ENCODE measurements at regions not wholly inside any gene's neighbourhood (a gene's known extent, or its start where the extent isn't known, plus 50 kb on each side); places are given as distances from the start of the nearest gene placed in this dataset.
"Not testable (repeated sequence)": the region's sequence is repeated elsewhere in the genome, so short reads cannot be mapped to it uniquely, and the experiment has no call there.

DNA sequence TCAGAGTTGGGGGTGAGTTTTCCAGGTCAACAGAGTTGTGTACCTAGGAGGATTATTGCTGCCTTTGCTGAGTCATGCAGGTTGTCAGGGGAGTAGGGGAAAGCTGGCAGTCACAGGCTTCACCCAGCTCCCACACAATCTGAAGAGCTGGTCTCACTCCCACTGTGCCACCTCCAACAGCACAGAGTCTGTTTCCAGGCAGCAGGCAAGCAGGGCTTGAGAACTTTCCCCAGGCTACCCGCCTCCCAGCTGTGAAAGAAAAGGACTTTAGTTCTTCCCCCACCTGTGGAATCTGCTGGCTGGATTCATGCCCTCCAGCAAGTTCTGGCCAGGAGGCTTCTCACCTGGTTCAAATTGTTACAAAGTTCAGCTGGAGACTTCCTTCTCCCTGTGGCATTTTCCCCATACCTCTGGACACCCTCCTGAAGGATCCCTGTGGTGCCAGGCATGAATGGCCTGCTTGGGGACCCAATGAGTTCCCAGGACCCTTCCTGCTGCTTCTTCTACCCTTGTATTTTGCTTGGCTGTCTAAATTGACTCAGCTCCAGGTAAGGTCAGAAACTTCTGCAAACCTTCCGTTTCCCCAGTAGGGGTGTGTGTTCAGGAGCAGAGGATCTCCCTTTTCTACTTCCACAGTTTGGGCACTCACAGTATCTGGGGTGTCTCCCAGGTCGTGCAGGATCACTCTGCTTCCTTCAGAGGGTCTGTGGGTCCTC, 378.1 kb upstream of the MAN1A1 start:
- TF ChIP-seq EZH2 (IDR thresholded peaks at IDR 0.05; ENCODE audit: borderline replicate concordance, low read depth, low read length, poor library complexity, severe bottlenecking) = no peak
- TF ChIP-seq, protein P1, sequence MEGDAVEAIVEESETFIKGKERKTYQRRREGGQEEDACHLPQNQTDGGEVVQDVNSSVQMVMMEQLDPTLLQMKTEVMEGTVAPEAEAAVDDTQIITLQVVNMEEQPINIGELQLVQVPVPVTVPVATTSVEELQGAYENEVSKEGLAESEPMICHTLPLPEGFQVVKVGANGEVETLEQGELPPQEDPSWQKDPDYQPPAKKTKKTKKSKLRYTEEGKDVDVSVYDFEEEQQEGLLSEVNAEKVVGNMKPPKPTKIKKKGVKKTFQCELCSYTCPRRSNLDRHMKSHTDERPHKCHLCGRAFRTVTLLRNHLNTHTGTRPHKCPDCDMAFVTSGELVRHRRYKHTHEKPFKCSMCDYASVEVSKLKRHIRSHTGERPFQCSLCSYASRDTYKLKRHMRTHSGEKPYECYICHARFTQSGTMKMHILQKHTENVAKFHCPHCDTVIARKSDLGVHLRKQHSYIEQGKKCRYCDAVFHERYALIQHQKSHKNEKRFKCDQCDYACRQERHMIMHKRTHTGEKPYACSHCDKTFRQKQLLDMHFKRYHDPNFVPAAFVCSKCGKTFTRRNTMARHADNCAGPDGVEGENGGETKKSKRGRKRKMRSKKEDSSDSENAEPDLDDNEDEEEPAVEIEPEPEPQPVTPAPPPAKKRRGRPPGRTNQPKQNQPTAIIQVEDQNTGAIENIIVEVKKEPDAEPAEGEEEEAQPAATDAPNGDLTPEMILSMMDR (conservative IDR thresholded peaks at IDR 0.05; ENCODE audit: low read depth, low read length) = no peak
- Histone ChIP-seq H3K4me3 (ENCODE audit: low read depth, low read length, poor library complexity, severe bottlenecking) (no peak overlapping the region), H3K27me3 (replicated peaks; ENCODE audit: insufficient read depth, low read depth, low read length, poor library complexity) (no peaks in the 10 kb centered on the region), H3K27ac (ENCODE audit: low read depth, low read length, poor library complexity, severe bottlenecking) (no peak overlapping the region), H3K9me3 (ENCODE audit: low read depth, low read length, poor library complexity, severe bottlenecking) (no peaks in the 10 kb centered on the region), H3K36me3 (ENCODE audit: insufficient read depth, low read length, poor library complexity, severe bottlenecking) (no peaks in the 10 kb centered on the region), H3K4me1 (ENCODE audit: insufficient read depth, low read length, poor library complexity, severe bottlenecking) (no peaks in the 10 kb centered on the region)
- no TSS peak for BruUV-seq (replicated peaks)
- ChIA-PET POLR2A (ENCODE audit: low non-redundant PET) (no interaction called here), CTCF (no interaction called here)
- intact Hi-C loops (cut with micrococcal nuclease; ENCODE audit: unreplicated experiment) = no loop called here
- no peak for DNase-seq (ENCODE audit: low spot score)

DNA sequence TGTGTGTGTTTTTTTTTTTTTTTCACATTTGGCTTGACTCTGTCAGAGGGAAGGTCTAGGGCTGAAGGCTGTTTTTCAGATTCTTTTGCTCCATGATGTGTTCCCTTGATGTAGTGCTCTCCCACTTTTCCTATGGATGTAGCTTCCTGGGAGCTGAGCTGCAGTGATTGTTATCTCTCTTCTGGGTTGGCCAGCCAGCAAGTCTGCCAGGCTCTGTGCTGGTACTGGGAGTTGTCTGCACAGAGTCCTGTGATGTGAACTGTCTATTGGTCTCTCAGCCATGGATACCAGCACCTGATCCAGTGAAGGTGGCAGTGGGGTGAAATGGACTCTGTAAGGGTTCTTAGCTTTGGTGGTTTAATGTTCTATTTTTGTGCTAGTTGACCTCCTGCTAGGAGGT, 377.4 kb upstream of the MAN1A1 start:
- POLR2A ChIA-PET (ENCODE audit: low non-redundant PET); DNase-seq (ENCODE audit: low spot score); intact Hi-C loops (cut with micrococcal nuclease; ENCODE audit: unreplicated experiment); H3K36me3 ChIP-seq (ENCODE audit: insufficient read depth, low read length, poor library complexity, severe bottlenecking); H3K4me1 ChIP-seq (ENCODE audit: insufficient read depth, low read length, poor library complexity, severe bottlenecking); H3K9me3 ChIP-seq (ENCODE audit: low read depth, low read length, poor library complexity, severe bottlenecking); H3K4me3 ChIP-seq (ENCODE audit: low read depth, low read length, poor library complexity, severe bottlenecking); H3K27me3 ChIP-seq (replicated peaks; ENCODE audit: insufficient read depth, low read depth, low read length, poor library complexity); CTCF ChIA-PET; BruUV-seq (replicated peaks); H3K27ac ChIP-seq (ENCODE audit: low read depth, low read length, poor library complexity, severe bottlenecking): not testable (repeated sequence)

DNA sequence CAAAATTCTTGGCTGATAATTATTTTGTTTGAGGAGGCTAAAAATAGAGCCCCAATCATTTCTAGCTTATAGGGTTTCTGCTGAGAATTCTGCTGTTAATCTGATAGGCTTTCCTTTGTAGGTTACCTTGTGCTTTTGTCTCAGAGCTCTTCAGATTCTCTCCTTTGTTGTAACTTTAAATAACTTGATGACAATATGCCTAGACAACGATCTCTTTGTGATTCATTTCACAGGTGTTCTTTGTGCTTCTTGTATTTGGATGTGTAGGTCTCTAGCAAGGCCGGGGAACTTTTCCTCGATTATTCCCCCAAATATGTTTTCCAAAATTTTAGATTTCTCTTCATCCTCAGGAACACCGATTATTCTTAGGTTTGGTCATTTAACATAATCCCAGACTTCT, 376.5 kb upstream of the MAN1A1 start:
- TF ChIP-seq, protein P1 (conservative IDR thresholded peaks at IDR 0.05; ENCODE audit: low read depth, low read length) = no peak
- no peak for TF ChIP-seq EZH2 (IDR thresholded peaks at IDR 0.05; ENCODE audit: borderline replicate concordance, low read depth, low read length, poor library complexity, severe bottlenecking)

DNA sequence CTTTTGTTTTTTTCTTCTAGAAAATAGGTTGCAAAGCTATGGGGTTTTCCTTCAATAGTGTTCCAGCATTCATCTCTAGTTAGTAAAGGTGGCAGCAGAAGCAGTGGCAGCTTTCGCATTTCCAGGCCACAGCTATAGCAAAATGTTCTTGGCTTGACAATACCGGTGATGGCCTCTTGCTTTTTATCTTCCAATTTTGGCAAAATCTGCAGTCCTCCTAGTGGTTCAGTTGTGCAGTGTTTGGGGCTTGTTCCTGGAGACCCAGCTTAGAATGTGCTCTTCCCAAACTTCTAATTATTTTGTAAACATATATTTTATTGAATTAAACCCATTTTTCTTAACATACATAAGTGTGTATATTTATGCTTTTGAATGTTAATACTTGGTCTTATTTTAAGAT, 370.6 kb upstream of the MAN1A1 start:
- H3K27ac ChIP-seq (ENCODE audit: low read depth, low read length, poor library complexity, severe bottlenecking) = no peak overlapping the region
- no peaks in the 10 kb centered on the region for H3K9me3 ChIP-seq (ENCODE audit: low read depth, low read length, poor library complexity, severe bottlenecking)
- no peak for TF ChIP-seq EZH2 (IDR thresholded peaks at IDR 0.05; ENCODE audit: borderline replicate concordance, low read depth, low read length, poor library complexity, severe bottlenecking)
- TF ChIP-seq, protein P1 (conservative IDR thresholded peaks at IDR 0.05; ENCODE audit: low read depth, low read length) = no peak
- no peaks in the 10 kb centered on the region for H3K36me3 ChIP-seq (ENCODE audit: insufficient read depth, low read length, poor library complexity, severe bottlenecking)
- H3K4me1 ChIP-seq (ENCODE audit: insufficient read depth, low read length, poor library complexity, severe bottlenecking) = no peaks in the 10 kb centered on the region
- no TSS peak for BruUV-seq (replicated peaks)
- no peak overlapping the region for H3K4me3 ChIP-seq (ENCODE audit: low read depth, low read length, poor library complexity, severe bottlenecking)
- peak; percentile 3 for DNase-seq (ENCODE audit: low spot score)
- POLR2A ChIA-PET (ENCODE audit: low non-redundant PET) = no interaction called here
- CTCF ChIA-PET = no interaction called here
- intact Hi-C loops (cut with micrococcal nuclease; ENCODE audit: unreplicated experiment) = no loop called here
- no peaks in the 10 kb centered on the region for H3K27me3 ChIP-seq (replicated peaks; ENCODE audit: insufficient read depth, low read depth, low read length, poor library complexity)

More for the DNA sequence above, 376.5 kb upstream of the MAN1A1 start:
- intact Hi-C loops (cut with micrococcal nuclease; ENCODE audit: unreplicated experiment) = no loop called here
- no peak for DNase-seq (ENCODE audit: low spot score)
- no peaks in the 10 kb centered on the region for H3K4me1 ChIP-seq (ENCODE audit: insufficient read depth, low read length, poor library complexity, severe bottlenecking)
- H3K27ac ChIP-seq (ENCODE audit: low read depth, low read length, poor library complexity, severe bottlenecking) = no peak overlapping the region
- H3K27me3 ChIP-seq (replicated peaks; ENCODE audit: insufficient read depth, low read depth, low read length, poor library complexity) = no peaks in the 10 kb centered on the region
- H3K36me3 ChIP-seq (ENCODE audit: insufficient read depth, low read length, poor library complexity, severe bottlenecking) = no peaks in the 10 kb centered on the region
- CTCF ChIA-PET = no interaction called here
- H3K4me3 ChIP-seq (ENCODE audit: low read depth, low read length, poor library complexity, severe bottlenecking) = no peak overlapping the region
- POLR2A ChIA-PET (ENCODE audit: low non-redundant PET) = interaction anchor here (0.6 kb wide), 1 partner anchor 1161 kb away, joined by 3 read pairs; no protein-coding TSS in a partner anchor
- no TSS peak for BruUV-seq (replicated peaks)
- no peaks in the 10 kb centered on the region for H3K9me3 ChIP-seq (ENCODE audit: low read depth, low read length, poor library complexity, severe bottlenecking)
